ENCODE measurements at regions not wholly inside any gene's neighbourhood (a gene's known extent, or its start where the extent isn't known, plus 50 kb on each side); places are given as distances from the start of the nearest gene placed in this dataset.

DNA sequence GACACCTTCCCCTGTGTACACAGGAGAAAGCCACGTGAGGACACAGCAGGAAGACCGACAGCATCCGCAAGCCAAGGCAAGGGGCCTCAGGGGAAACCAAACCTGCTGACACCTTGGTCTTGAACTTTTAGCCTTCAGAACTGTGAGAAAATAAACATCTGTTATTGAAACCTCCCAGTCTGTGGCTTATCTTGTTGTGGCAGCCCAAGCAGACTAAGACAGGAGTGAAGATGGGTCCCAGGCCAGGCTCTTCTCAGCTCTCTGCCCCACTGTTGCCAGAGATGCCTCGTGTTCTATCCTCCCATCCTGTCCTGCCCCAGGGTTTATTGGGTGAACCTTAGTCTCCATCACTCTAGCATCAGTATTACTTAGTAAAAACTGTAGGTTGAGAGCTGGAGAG is 236.3 kb downstream of the MATN1 start:
- Histone ChIP-seq H3K9me3 (peaks cover 0 to 14% (median 10%) of the 10 kb centered on the region in 11 donors), H3K4me1 (no peaks in the 10 kb centered on the region), H3K27ac (no peak overlapping the region), H3K27me3 (peaks cover 0 to 15% (median 3%) of the 10 kb centered on the region in 7 donors), H3K4me3 (no peak overlapping the region), H3K36me3 (no peaks in the 10 kb centered on the region)
- no peak for ATAC-seq
- intact Hi-C loops (cut with DNase I): no loop called here
- 25 to 41% methylated on average over 4 of the region's 4 CpGs for WGBS, 2 donors
- no peak for DNase-seq
- TF ChIP-seq, protein P1, sequence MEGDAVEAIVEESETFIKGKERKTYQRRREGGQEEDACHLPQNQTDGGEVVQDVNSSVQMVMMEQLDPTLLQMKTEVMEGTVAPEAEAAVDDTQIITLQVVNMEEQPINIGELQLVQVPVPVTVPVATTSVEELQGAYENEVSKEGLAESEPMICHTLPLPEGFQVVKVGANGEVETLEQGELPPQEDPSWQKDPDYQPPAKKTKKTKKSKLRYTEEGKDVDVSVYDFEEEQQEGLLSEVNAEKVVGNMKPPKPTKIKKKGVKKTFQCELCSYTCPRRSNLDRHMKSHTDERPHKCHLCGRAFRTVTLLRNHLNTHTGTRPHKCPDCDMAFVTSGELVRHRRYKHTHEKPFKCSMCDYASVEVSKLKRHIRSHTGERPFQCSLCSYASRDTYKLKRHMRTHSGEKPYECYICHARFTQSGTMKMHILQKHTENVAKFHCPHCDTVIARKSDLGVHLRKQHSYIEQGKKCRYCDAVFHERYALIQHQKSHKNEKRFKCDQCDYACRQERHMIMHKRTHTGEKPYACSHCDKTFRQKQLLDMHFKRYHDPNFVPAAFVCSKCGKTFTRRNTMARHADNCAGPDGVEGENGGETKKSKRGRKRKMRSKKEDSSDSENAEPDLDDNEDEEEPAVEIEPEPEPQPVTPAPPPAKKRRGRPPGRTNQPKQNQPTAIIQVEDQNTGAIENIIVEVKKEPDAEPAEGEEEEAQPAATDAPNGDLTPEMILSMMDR (IDR thresholded peaks at IDR 0.05): no peak

- Histone ChIP-seq H3K27me3 (peaks cover 0 to 15% (median 3%) of the 10 kb centered on the region in 7 donors), H3K4me1 (no peaks in the 10 kb centered on the region), H3K4me3 (no peak overlapping the region), H3K27ac (no peak overlapping the region), H3K36me3 (no peaks in the 10 kb centered on the region), H3K9me3 (peaks cover 0 to 31% (median 22%) of the 10 kb centered on the region in 11 donors)
- TF ChIP-seq, protein P1 (IDR thresholded peaks at IDR 0.05): no peak
- WGBS, 2 donors: 90% methylated on average over 6 of the region's 6 CpGs
- no peak for DNase-seq
- ATAC-seq: no peak
- intact Hi-C loops (cut with DNase I): no loop called here
These were observed 238.3 kb downstream of the MATN1 start for GRCh38 chr1:30485072-30485471.

GRCh38 chr1:30484668-30485067 is 238.7 kb downstream of the MATN1 start:
- DNase-seq: no peak
- WGBS, 2 donors: 76 to 86% methylated on average over 1 of the region's 1 CpG
- Histone ChIP-seq H3K4me1 (no peaks in the 10 kb centered on the region), H3K27me3 (peaks cover 0 to 15% (median 3%) of the 10 kb centered on the region in 7 donors), H3K9me3 (peaks cover 0 to 33% (median 22%) of the 10 kb centered on the region in 11 donors), H3K4me3 (no peak overlapping the region), H3K36me3 (no peaks in the 10 kb centered on the region), H3K27ac (no peak overlapping the region)
- no peak for ATAC-seq
- intact Hi-C loops (cut with DNase I): no loop called here
- TF ChIP-seq, protein P1 (IDR thresholded peaks at IDR 0.05): no peak

GRCh38 chr1:30479575-30479974 is 243.8 kb downstream of the MATN1 start:
- no peak overlapping the region for H3K27ac ChIP-seq
- no peak for DNase-seq
- 75 to 83% methylated on average over 7 of the region's 7 CpGs for WGBS, 2 donors
- intact Hi-C loops (cut with DNase I): no loop called here
- ATAC-seq: no peak
- TF ChIP-seq, protein P1 (IDR thresholded peaks at IDR 0.05): no peak
- peaks cover 0 to 10% (median under 1%) of the 10 kb centered on the region in 7 donors for H3K27me3 ChIP-seq
- H3K9me3 ChIP-seq: peaks cover 0 to 33% (median 22%) of the 10 kb centered on the region in 11 donors
- H3K36me3 ChIP-seq: no peaks in the 10 kb centered on the region
- no peak overlapping the region for H3K4me3 ChIP-seq
- H3K4me1 ChIP-seq: no peaks in the 10 kb centered on the region

Data from heart right ventricle (tissue), 16 donors.